A549 (cell line): ENCODE measurements at regions not wholly inside any gene's neighbourhood (a gene's known extent, or its start where the extent isn't known, plus 50 kb on each side); places are given as distances from the start of the nearest gene placed in this dataset.

Experiments used
- HEYL ChIP-seq: fragments of 250-450 bp; sonication (Bioruptor Pico); IDR thresholded peaks from 2 replicates; pipeline ENCODE4 v1.8.0; 2021; ENCODE audit warnings: mild to moderate bottlenecking, moderate library complexity
- RAD21 ChIP-seq, 2 experiments: fragments of >200 bp in 1 of 2; sonication (Bioruptor Twin) in 1 of 2; formaldehyde crosslinking in 1 of 2; IDR thresholded peaks in 1 of 2; conservative IDR thresholded peaks in 1 of 2; 2 replicates in 1 of 2; 3 replicates in 1 of 2; pipeline ENCODE4 v1.6.1; 2012 to 2018; ENCODE audit warnings: inconsistent platforms in 1 of 2
- REST ChIP-seq: fragments of 200-600 bp; sonication (generic); IDR thresholded peaks from 2 replicates; pipeline ENCODE4 v1.6.1; 2016; ENCODE audit warnings: antibody characterized with exemption, mild to moderate bottlenecking, moderate library complexity
- TF ChIP-seq, protein P1 (sequence below): fragments of 450-650 bp; IDR thresholded peaks from 2 replicates; pipeline ENCODE4 v1.6.1; 2014; ENCODE audit warnings: antibody characterized with exemption

DNA sequence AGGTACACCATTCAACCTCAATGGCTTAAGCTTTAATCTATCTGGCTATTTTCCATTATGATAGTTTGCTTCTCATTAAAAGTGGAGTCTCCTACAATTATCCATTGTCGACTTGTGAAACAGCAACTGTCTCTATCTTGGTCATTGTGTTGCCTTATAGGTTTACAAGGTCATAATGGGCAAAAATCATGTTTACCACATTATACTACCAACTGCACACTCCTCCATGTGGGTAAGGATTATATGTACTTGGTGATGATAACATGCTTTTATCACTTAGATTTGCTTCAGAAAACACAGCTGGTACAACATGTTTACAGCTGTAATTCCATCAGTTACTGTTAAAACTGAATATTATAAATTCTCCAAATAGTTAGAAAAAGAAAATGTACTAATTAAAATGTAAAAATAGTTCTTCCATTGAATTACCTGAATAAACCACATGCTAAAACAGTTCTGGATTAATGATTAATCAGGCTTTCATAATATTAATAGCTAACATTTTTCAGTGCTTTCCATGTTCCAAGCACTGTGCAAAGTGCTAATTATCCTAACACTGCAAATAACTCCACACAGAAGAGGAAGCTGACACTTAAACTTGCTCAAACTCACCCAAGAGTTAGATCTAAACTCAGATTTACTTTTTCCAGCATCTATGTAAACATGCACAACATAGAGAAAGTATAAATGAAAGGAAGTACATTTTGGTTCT is 96.7 kb downstream of the OGFRL1 start:
- TF ChIP-seq HEYL (CRISPR knock-in tag): no peak
- TF ChIP-seq REST: no peak
- TF ChIP-seq RAD21 (conservative IDR thresholded peaks at IDR 0.05 in 1 of 2, IDR thresholded peaks at IDR 0.05 in 1 of 2): no peak
- TF ChIP-seq, protein P1, sequence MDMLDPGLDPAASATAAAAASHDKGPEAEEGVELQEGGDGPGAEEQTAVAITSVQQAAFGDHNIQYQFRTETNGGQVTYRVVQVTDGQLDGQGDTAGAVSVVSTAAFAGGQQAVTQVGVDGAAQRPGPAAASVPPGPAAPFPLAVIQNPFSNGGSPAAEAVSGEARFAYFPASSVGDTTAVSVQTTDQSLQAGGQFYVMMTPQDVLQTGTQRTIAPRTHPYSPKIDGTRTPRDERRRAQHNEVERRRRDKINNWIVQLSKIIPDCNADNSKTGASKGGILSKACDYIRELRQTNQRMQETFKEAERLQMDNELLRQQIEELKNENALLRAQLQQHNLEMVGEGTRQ: no peak
